A673 (cell line): ENCODE measurements at regions not wholly inside any gene's neighbourhood (a gene's known extent, or its start where the extent isn't known, plus 50 kb on each side); places are given as distances from the start of the nearest gene placed in this dataset.

Experiments
- BruUV-seq: library from RNA; stranded (reverse); fragments of 400-500 nt; replicated peaks from 2 replicates; lab custom pipeline; 2021; lab: Mats Ljungman, UMichigan
- CTCF ChIA-PET: fragments of 300-600 bp; sonication (Branson Sonifier 250); formaldehyde crosslinking; loops from one replicate; lab custom pipeline; 2022; ENCODE audit warnings: antibody characterized with exemption; lab: Charles Lee
- POLR2A ChIA-PET: fragments of 300-600 bp; sonication (Branson Sonifier 250); formaldehyde crosslinking; loops from one replicate; lab custom pipeline; 2022; ENCODE audit warnings: antibody characterized with exemption; ENCODE audit not compliant: low non-redundant PET; lab: Charles Lee
- DNase-seq: peaks from one replicate; pipeline ENCODE4 v3.0.0-alpha.2; 2015; ENCODE audit warnings: low spot score
- H3K27ac ChIP-seq: fragments of 200-600 bp; sonication (generic); 2 replicates; pipeline ENCODE4 v1.5.1; 2016; ENCODE audit warnings: mixed run types, low read depth, mild to moderate bottlenecking, mixed read lengths, antibody characterized with exemption, low read length; ENCODE audit not compliant: poor library complexity, severe bottlenecking
- H3K27me3 ChIP-seq: fragments of 200-600 bp; sonication (generic); replicated peaks from 2 replicates; pipeline ENCODE4 v1.6.1; 2017; ENCODE audit warnings: mixed run types, low read depth, mild to moderate bottlenecking, mixed read lengths, antibody characterized with exemption, low read length; ENCODE audit not compliant: insufficient read depth, poor library complexity
- H3K36me3 ChIP-seq: fragments of 200-600 bp; sonication (generic); 2 replicates; pipeline ENCODE4 v1.6.1; 2016; ENCODE audit warnings: mixed run types, mild to moderate bottlenecking, mixed read lengths, antibody characterized with exemption, low read length; ENCODE audit not compliant: insufficient read depth, poor library complexity, severe bottlenecking
- H3K4me1 ChIP-seq: fragments of 200-600 bp; sonication (generic); 2 replicates; pipeline ENCODE4 v1.6.1; 2017; ENCODE audit warnings: mixed run types, mild to moderate bottlenecking, mixed read lengths, antibody characterized with exemption, low read length; ENCODE audit not compliant: insufficient read depth, poor library complexity, severe bottlenecking
- H3K4me3 ChIP-seq: fragments of 200-600 bp; sonication (generic); 2 replicates; pipeline ENCODE4 v1.5.1; 2016; ENCODE audit warnings: low read depth, mixed run types, mild to moderate bottlenecking, mixed read lengths, low read length; ENCODE audit not compliant: poor library complexity, severe bottlenecking
- H3K9me3 ChIP-seq: fragments of 200-600 bp; sonication (generic); 2 replicates; pipeline ENCODE4 v1.6.1; 2016; ENCODE audit warnings: mixed run types, low read depth, mild to moderate bottlenecking, mixed read lengths, antibody characterized with exemption, low read length; ENCODE audit not compliant: poor library complexity, severe bottlenecking
- CTCF ChIP-seq: fragments of 300-800, 200-600 bp; sonication (generic); conservative IDR thresholded peaks from 2 replicates; pipeline ENCODE4 v1.5.1; 2017; ENCODE audit warnings: low read depth, mild to moderate bottlenecking, antibody characterized with exemption, low read length, moderate library complexity, mixed read lengths
- EZH2 ChIP-seq: fragments of 200-600 bp; sonication (generic); IDR thresholded peaks from 2 replicates; pipeline ENCODE4 v1.6.1; 2017; ENCODE audit warnings: borderline replicate concordance, low read depth, mild to moderate bottlenecking, mixed read lengths, antibody characterized with exemption, low read length; ENCODE audit not compliant: poor library complexity, severe bottlenecking
- intact Hi-C: fragments of 100-400 bp; cut with micrococcal nuclease; formaldehyde crosslinking; loops from one replicate; pipeline ENCODE4 v1.10.0; 2022; ENCODE audit not compliant: unreplicated experiment

GRCh38 chr22:25351631-25352293, 132.3 kb downstream of the CRYBB2 start:
- Histone ChIP-seq H3K9me3 (no peaks in the 10 kb centered on the region), H3K4me3 (no peak overlapping the region), H3K4me1 (no peaks in the 10 kb centered on the region), H3K36me3 (peaks cover 16% of the 10 kb centered on the region), H3K27me3 (no peaks in the 10 kb centered on the region), H3K27ac (no peak overlapping the region)
- TF ChIP-seq EZH2 (no peak), CTCF (no peak)
- POLR2A ChIA-PET, result no interaction called here
- DNase-seq, result no peak
- no TSS peak for BruUV-seq
- intact Hi-C loops, result no loop called here
- CTCF ChIA-PET, result no interaction called here

DNA sequence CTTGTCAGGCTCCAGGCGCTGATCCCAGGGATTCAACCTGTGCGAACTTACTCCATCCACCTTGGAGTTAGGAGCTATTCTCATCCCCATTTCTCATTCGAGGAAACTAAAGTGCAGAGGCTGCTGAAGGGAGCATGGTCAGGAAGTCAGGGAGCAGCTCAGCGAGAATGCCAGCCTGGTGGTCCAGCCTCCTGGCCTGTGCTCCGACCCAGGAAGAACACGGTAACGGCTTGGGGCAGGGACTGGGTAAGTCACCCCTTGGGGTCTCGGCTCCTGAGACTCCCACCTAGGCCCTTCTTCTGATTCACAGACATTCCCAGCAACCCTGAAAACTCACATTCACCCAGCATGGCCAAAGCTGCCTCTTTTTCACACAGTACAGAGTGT, 132.8 kb downstream of the CRYBB2 start:
- H3K27ac ChIP-seq, result no peak overlapping the region
- ChIA-PET CTCF (no interaction called here), POLR2A (no interaction called here)
- no peaks in the 10 kb centered on the region for H3K27me3 ChIP-seq
- no peaks in the 10 kb centered on the region for H3K4me1 ChIP-seq
- H3K4me3 ChIP-seq, result no peak overlapping the region
- peaks cover 16% of the 10 kb centered on the region for H3K36me3 ChIP-seq
- no peak for DNase-seq
- TF ChIP-seq EZH2 (no peak), CTCF (no peak)
- intact Hi-C loops, result no loop called here
- no peaks in the 10 kb centered on the region for H3K9me3 ChIP-seq
- no TSS peak for BruUV-seq

DNA sequence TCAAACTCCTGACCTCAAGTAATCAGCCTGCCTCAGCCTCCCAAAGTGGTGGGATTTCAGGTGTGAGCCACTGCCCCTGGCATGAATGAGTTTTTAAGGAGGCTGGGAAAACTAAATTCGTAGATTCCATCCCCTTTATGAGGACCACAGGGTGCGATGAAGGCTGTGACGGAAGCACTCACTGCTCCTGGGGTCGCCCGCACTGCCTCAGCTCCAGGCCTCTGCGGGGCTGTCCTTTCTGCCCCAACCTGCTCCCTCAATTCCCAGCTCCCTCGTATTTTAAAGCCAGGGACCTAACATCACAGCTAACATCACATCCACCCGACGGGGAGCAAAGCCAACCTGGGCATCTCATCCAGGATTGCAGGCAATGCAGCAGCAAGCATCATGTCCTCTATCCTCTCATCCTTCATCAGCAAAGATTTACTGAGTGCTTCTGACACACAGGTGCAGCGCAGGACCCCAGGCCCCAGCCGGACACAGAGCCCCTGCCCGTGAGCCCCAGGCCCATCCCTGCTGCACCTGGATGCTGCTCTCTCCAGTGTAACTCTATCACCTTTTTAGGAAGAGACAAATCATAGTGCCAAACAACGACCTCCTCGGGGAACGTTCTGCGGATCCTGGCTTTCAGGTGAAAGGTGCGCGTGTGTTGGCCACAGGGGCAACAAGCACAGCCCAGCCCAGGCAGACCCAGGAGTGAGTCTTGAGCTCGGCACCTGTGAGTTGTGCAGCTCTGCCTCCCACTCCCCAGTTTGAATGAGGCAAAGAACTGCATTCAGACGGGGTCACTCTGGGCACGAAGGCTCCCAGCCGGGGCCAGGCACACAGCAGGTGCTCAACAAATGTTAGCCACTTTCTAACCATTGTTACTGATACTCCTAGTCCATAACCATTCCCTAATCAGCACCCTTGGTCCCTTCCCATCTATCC, 134.3 kb downstream of the CRYBB2 start:
- no peak for DNase-seq
- H3K9me3 ChIP-seq, result no peaks in the 10 kb centered on the region
- H3K27me3 ChIP-seq, result no peaks in the 10 kb centered on the region
- intact Hi-C loops, result no loop called here
- POLR2A ChIA-PET, result no interaction called here
- no TSS peak for BruUV-seq
- TF ChIP-seq CTCF (no peak), EZH2 (no peak)
- no peak overlapping the region for H3K27ac ChIP-seq
- CTCF ChIA-PET, result interaction anchor here (0.6 kb wide), 1 partner anchor 334 kb away, joined by 4 read pairs; no protein-coding TSS in a partner anchor
- H3K4me1 ChIP-seq, result no peaks in the 10 kb centered on the region
- H3K36me3 ChIP-seq, result peaks cover 16% of the 10 kb centered on the region
- H3K4me3 ChIP-seq, result no peak overlapping the region
